Loucy (cell line): ENCODE measurements at regions not wholly inside any gene's neighbourhood (a gene's known extent, or its start where the extent isn't known, plus 50 kb on each side); places are given as distances from the start of the nearest gene placed in this dataset.

Source experiments
- EZH2phosphoT487 ChIP-seq: fragments of 200-600 bp; IDR thresholded peaks from 2 replicates; pipeline ENCODE4 v1.6.1; 2018; ENCODE audit warnings: antibody characterized with exemption, mild to moderate bottlenecking, moderate library complexity, borderline replicate concordance
- TF ChIP-seq, protein P1 (sequence below): fragments of 200-600 bp; sonication (generic); conservative IDR thresholded peaks from 2 replicates; pipeline ENCODE4 v1.5.1; 2014; ENCODE audit warnings: mild to moderate bottlenecking, antibody characterized with exemption, low read length

DNA sequence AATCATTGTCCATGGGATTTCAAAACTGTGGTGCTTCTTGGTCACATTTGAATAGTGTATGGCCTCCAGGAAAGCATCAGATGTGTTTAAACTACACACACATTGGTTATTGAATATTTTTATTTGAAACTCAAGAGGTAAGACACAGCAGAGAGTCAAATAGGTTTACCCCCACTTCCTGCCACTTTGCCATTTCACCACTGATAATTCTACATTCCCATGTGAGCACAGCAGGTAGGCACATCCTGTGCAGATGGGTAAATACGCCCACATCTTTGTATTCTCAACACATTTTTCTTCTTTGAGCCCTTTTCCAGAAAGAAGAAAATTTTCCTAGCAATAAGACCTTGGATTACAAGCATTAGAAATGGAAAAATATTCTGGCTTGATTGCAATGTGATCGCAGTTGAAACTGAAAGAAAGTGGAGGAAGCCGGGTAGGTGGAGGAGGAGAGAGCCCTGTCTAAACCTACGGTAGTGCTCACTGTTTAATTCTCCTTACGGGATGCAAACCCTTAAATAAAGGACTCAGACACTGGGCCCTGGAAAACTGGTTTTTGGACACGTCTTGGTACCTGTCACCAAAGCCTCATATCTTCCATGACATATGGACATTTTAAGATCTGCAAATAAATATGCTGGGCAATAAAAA is 167.7 kb downstream of the COG6 start:
- TF ChIP-seq, protein P1, sequence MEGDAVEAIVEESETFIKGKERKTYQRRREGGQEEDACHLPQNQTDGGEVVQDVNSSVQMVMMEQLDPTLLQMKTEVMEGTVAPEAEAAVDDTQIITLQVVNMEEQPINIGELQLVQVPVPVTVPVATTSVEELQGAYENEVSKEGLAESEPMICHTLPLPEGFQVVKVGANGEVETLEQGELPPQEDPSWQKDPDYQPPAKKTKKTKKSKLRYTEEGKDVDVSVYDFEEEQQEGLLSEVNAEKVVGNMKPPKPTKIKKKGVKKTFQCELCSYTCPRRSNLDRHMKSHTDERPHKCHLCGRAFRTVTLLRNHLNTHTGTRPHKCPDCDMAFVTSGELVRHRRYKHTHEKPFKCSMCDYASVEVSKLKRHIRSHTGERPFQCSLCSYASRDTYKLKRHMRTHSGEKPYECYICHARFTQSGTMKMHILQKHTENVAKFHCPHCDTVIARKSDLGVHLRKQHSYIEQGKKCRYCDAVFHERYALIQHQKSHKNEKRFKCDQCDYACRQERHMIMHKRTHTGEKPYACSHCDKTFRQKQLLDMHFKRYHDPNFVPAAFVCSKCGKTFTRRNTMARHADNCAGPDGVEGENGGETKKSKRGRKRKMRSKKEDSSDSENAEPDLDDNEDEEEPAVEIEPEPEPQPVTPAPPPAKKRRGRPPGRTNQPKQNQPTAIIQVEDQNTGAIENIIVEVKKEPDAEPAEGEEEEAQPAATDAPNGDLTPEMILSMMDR: no peak
- no peak for TF ChIP-seq EZH2phosphoT487
